MM.1S (cell line): ENCODE measurements at regions not wholly inside any gene's neighbourhood (a gene's known extent, or its start where the extent isn't known, plus 50 kb on each side); places are given as distances from the start of the nearest gene placed in this dataset.

Source experiments
- DNase-seq: peaks from one replicate; pipeline ENCODE4 v3.0.0-alpha.2; 2015
- H2AFZ ChIP-seq: fragments of 300-600 bp; sonication (generic); 2 replicates; pipeline ENCODE4 v1.6.0; 2016; ENCODE audit warnings: antibody characterized with exemption, low read length
- H3F3A ChIP-seq: fragments of 300-600 bp; sonication (generic); 2 replicates; pipeline ENCODE4 v1.6.1; 2016; ENCODE audit warnings: mild to moderate bottlenecking, antibody characterized with exemption, low read length, moderate library complexity, mixed read lengths; ENCODE audit not compliant: insufficient read depth
- H3K27ac ChIP-seq: fragments of 300-600 bp; sonication (generic); 2 replicates; pipeline ENCODE4 v1.5.1; 2016; ENCODE audit warnings: mild to moderate bottlenecking, low read length
- H3K27me3 ChIP-seq: fragments of 300-600 bp; sonication (generic); replicated peaks from 2 replicates; pipeline ENCODE4 v1.6.0; 2016; ENCODE audit warnings: low read length; ENCODE audit not compliant: insufficient read depth
- H3K36me3 ChIP-seq: fragments of 300-600 bp; sonication (generic); replicated peaks from 2 replicates; pipeline ENCODE4 v1.6.1; 2016; ENCODE audit warnings: mild to moderate bottlenecking, low read length, mixed read lengths; ENCODE audit not compliant: insufficient read depth
- H3K4me1 ChIP-seq: fragments of 300-600 bp; sonication (generic); 2 replicates; pipeline ENCODE4 v1.6.1; 2016; ENCODE audit warnings: low read length, mixed read lengths
- H3K4me2 ChIP-seq: fragments of 300-600 bp; sonication (generic); 2 replicates; pipeline ENCODE4 v1.6.0; 2016; ENCODE audit warnings: low read depth, low read length
- H3K4me3 ChIP-seq: fragments of 300-600 bp; sonication (generic); 2 replicates; pipeline ENCODE4 v1.5.1; 2016; ENCODE audit warnings: low read length, mixed read lengths
- H3K79me2 ChIP-seq: fragments of 300-600 bp; sonication (generic); 2 replicates; pipeline ENCODE4 v1.6.1; 2016; ENCODE audit warnings: mixed run types, low read length, mixed read lengths
- H3K9ac ChIP-seq: fragments of 300-600 bp; sonication (generic); 2 replicates; pipeline ENCODE4 v1.6.1; 2016; ENCODE audit warnings: low read length, mixed read lengths
- H3K9me2 ChIP-seq: fragments of 300-600 bp; sonication (generic); replicated peaks from 2 replicates; pipeline ENCODE4 v1.6.1; 2016; ENCODE audit warnings: mild to moderate bottlenecking, low read length, mixed read lengths; ENCODE audit not compliant: insufficient read depth
- H3K9me3 ChIP-seq: fragments of 300-600 bp; sonication (generic); replicated peaks from 2 replicates; pipeline ENCODE4 v1.6.1; 2016; ENCODE audit warnings: mild to moderate bottlenecking, low read length, mixed read lengths; ENCODE audit not compliant: insufficient read depth
- H4K20me1 ChIP-seq: fragments of 300-600 bp; sonication (generic); 2 replicates; pipeline ENCODE4 v1.6.1; 2016; ENCODE audit warnings: mild to moderate bottlenecking, low read length, moderate library complexity, mixed read lengths; ENCODE audit not compliant: insufficient read depth
- EZH2 ChIP-seq: fragments of 300-600 bp; sonication (generic); optimal IDR thresholded peaks from 2 replicates; pipeline ENCODE3; 2017; ENCODE audit warnings: low read depth, mild to moderate bottlenecking, antibody characterized with exemption, low read length, mixed read lengths
- EZH2phosphoT487 ChIP-seq: fragments of 300-600 bp; sonication (generic); IDR thresholded peaks from 2 replicates; pipeline ENCODE4 v1.6.1; 2018; ENCODE audit warnings: antibody characterized with exemption, low read length
- TF ChIP-seq, protein P1 (sequence below): fragments of 300-600 bp; sonication (generic); IDR thresholded peaks from 2 replicates; pipeline ENCODE4 v1.5.1; 2016; ENCODE audit warnings: antibody characterized with exemption, low read length, mixed read lengths

GRCh38 chr10:25661632-25662031 is 272.4 kb upstream of the MYO3A start:
- Histone ChIP-seq H3F3A (no peaks in the 10 kb centered on the region), H3K27me3 (no peaks in the 10 kb centered on the region), H3K4me3 (no peak overlapping the region), H3K9me3 (no peaks in the 10 kb centered on the region; the same call in 1 of the 2 replicates), H3K36me3 (no peaks in the 10 kb centered on the region), H3K4me2 (no peak overlapping the region), H3K79me2 (no peaks in the 10 kb centered on the region), H3K27ac (no peak overlapping the region), H2AFZ (no peak overlapping the region), H3K9me2 (no peaks in the 10 kb centered on the region), H3K4me1 (no peaks in the 10 kb centered on the region), H4K20me1 (no peaks in the 10 kb centered on the region), H3K9ac (no peak overlapping the region)
- DNase-seq = no peak
- TF ChIP-seq, protein P1, sequence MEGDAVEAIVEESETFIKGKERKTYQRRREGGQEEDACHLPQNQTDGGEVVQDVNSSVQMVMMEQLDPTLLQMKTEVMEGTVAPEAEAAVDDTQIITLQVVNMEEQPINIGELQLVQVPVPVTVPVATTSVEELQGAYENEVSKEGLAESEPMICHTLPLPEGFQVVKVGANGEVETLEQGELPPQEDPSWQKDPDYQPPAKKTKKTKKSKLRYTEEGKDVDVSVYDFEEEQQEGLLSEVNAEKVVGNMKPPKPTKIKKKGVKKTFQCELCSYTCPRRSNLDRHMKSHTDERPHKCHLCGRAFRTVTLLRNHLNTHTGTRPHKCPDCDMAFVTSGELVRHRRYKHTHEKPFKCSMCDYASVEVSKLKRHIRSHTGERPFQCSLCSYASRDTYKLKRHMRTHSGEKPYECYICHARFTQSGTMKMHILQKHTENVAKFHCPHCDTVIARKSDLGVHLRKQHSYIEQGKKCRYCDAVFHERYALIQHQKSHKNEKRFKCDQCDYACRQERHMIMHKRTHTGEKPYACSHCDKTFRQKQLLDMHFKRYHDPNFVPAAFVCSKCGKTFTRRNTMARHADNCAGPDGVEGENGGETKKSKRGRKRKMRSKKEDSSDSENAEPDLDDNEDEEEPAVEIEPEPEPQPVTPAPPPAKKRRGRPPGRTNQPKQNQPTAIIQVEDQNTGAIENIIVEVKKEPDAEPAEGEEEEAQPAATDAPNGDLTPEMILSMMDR = no peak
- no peak for TF ChIP-seq EZH2
- TF ChIP-seq EZH2phosphoT487 = no peak

DNA sequence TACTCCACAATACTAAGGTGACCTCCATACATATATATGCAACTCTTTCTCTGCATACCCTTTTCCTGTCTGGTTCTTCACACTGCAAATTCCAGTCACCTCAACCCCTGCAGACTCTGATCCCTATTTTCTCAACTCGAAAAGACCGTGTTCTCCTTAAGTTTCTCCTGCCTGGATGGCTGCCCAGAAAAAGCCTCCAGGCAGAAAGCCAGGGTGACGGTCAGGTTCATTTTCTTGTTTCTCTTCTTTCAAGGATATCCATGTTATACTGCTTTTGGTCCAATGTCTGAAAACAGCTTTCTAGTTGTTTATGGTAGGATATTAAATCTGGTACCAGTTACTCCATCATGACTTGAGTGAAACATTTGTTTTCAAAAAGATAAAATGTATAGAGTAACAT is 267.8 kb upstream of the MYO3A start:
- no peak overlapping the region for H3K4me2 ChIP-seq
- H3K9me2 ChIP-seq = no peaks in the 10 kb centered on the region

GRCh38 chr10:25675204-25675603 is 258.8 kb upstream of the MYO3A start:
- H3K9me2 ChIP-seq = no peaks in the 10 kb centered on the region
- no peaks in the 10 kb centered on the region for H4K20me1 ChIP-seq
- H3F3A ChIP-seq = no peaks in the 10 kb centered on the region
- H3K4me3 ChIP-seq = no peak overlapping the region
- no peak overlapping the region for H3K27ac ChIP-seq
- H3K4me1 ChIP-seq = no peaks in the 10 kb centered on the region
- no peak for DNase-seq
- no peaks in the 10 kb centered on the region for H3K9me3 ChIP-seq
- H3K9ac ChIP-seq = no peak overlapping the region
- no peaks in the 10 kb centered on the region for H3K27me3 ChIP-seq
- TF ChIP-seq EZH2phosphoT487 = no peak
- TF ChIP-seq, protein P1 = no peak
- TF ChIP-seq EZH2 = no peak
- no peaks in the 10 kb centered on the region for H3K79me2 ChIP-seq
- H3K4me2 ChIP-seq = no peak overlapping the region
- H2AFZ ChIP-seq = no peak overlapping the region
- H3K36me3 ChIP-seq = no peaks in the 10 kb centered on the region

More for the DNA sequence above, 267.8 kb upstream of the MYO3A start:
- no peak overlapping the region for H2AFZ ChIP-seq
- H3K79me2 ChIP-seq = no peaks in the 10 kb centered on the region
- H3K4me1 ChIP-seq = no peaks in the 10 kb centered on the region
- H3K36me3 ChIP-seq = no peaks in the 10 kb centered on the region
- no peaks in the 10 kb centered on the region; the same call in 1 of the 2 replicates for H3K9me3 ChIP-seq
- H3F3A ChIP-seq = no peaks in the 10 kb centered on the region
- H4K20me1 ChIP-seq = no peaks in the 10 kb centered on the region
- TF ChIP-seq, protein P1 = no peak
- TF ChIP-seq EZH2 = no peak
- TF ChIP-seq EZH2phosphoT487 = no peak
- no peak overlapping the region for H3K9ac ChIP-seq
- H3K27me3 ChIP-seq = no peaks in the 10 kb centered on the region
- no peak for DNase-seq
- no peak overlapping the region for H3K4me3 ChIP-seq
- H3K27ac ChIP-seq = no peak overlapping the region
